Astrocyte (in vitro differentiated cells and primary cell): ENCODE measurements at regions not wholly inside any gene's neighbourhood (a gene's known extent, or its start where the extent isn't known, plus 50 kb on each side); places are given as distances from the start of the nearest gene placed in this dataset.

ENCODE experiments used
- DNase-seq: peaks from one replicate; pipeline ENCODE4 v3.0.0-alpha.2; 2010; ENCODE audit warnings: low read depth
- FAIRE-seq: peaks from 2 replicates; lab custom pipeline; 2011; peaks lifted over from hg19 to GRCh38; lab: Jason Lieb, UNC
- H2AFZ ChIP-seq: 2 replicates; pipeline ENCODE4 v1.6.0; 2012; ENCODE audit warnings: low read depth, low read length, inconsistent platforms
- H3K27ac ChIP-seq: 2 replicates; pipeline ENCODE4 v1.5.1; 2011; ENCODE audit warnings: low read depth, low read length, inconsistent platforms
- H3K27me3 ChIP-seq: 2 replicates; pipeline ENCODE4 v1.6.0; 2011; ENCODE audit warnings: low read length, inconsistent platforms; ENCODE audit not compliant: insufficient read depth
- H3K36me3 ChIP-seq: 2 replicates; pipeline ENCODE4 v1.5.1; 2011; ENCODE audit warnings: low read length, inconsistent platforms; ENCODE audit not compliant: insufficient read depth
- H3K4me1 ChIP-seq: 2 replicates; pipeline ENCODE4 v1.5.1; 2011; ENCODE audit warnings: low read length, inconsistent platforms; ENCODE audit not compliant: insufficient read depth
- H3K4me2 ChIP-seq: 2 replicates; pipeline ENCODE4 v1.6.0; 2012; ENCODE audit warnings: low read length, inconsistent platforms
- H3K4me3 ChIP-seq: 2 replicates; pipeline ENCODE4 v1.5.1; 2011; ENCODE audit warnings: low read depth, mild to moderate bottlenecking, low read length, inconsistent platforms; ENCODE audit not compliant: insufficient read depth
- H3K79me2 ChIP-seq: 2 replicates; pipeline ENCODE4 v1.6.0; 2012; ENCODE audit warnings: mild to moderate bottlenecking, low read length, inconsistent platforms; ENCODE audit not compliant: insufficient read depth
- H3K9ac ChIP-seq: 2 replicates; pipeline ENCODE4 v1.6.0; 2012; ENCODE audit warnings: mild to moderate bottlenecking, low read length, inconsistent platforms
- H3K9me3 ChIP-seq: 2 replicates; pipeline ENCODE4 v1.5.1; 2012; ENCODE audit warnings: low read depth, mild to moderate bottlenecking, low read length, inconsistent platforms; ENCODE audit not compliant: insufficient read depth
- H4K20me1 ChIP-seq: 2 replicates; pipeline ENCODE4 v1.6.0; 2012; ENCODE audit warnings: low read length, inconsistent platforms; ENCODE audit not compliant: insufficient read depth
- H3K27ac Mint-ChIP-seq: one replicate; pipeline ENCODE4 v1.8.0; 2021; ENCODE audit warnings: mild to moderate bottlenecking, mixed read lengths; ENCODE audit not compliant: unreplicated experiment
- H3K27me3 Mint-ChIP-seq: one replicate; pipeline ENCODE4 v1.8.0; 2021; ENCODE audit warnings: low read depth, mixed read lengths; ENCODE audit not compliant: unreplicated experiment
- H3K36me3 Mint-ChIP-seq: one replicate; pipeline ENCODE4 v1.8.0; 2021; ENCODE audit warnings: low read depth, mixed read lengths; ENCODE audit not compliant: unreplicated experiment
- H3K4me1 Mint-ChIP-seq: one replicate; pipeline ENCODE4 v1.8.0; 2021; ENCODE audit warnings: low read depth, mixed read lengths; ENCODE audit not compliant: unreplicated experiment
- H3K4me3 Mint-ChIP-seq: one replicate; pipeline ENCODE4 v1.8.0; 2021; ENCODE audit warnings: mild to moderate bottlenecking, moderate library complexity, mixed read lengths; ENCODE audit not compliant: unreplicated experiment
- H3K9me3 Mint-ChIP-seq: one replicate; pipeline ENCODE4 v1.8.0; 2021; ENCODE audit warnings: mild to moderate bottlenecking, mixed read lengths; ENCODE audit not compliant: unreplicated experiment
- CTCF ChIP-seq: IDR thresholded peaks from 2 replicates; pipeline ENCODE4 v1.5.1; 2011; ENCODE audit warnings: low read depth, mild to moderate bottlenecking, inconsistent platforms, low read length, moderate library complexity; ENCODE audit not compliant: insufficient read depth
- EZH2 ChIP-seq: IDR thresholded peaks from 2 replicates; pipeline ENCODE4 v1.6.1; 2012; ENCODE audit warnings: mild to moderate bottlenecking, low read length, inconsistent platforms; ENCODE audit not compliant: insufficient read depth

DNA sequence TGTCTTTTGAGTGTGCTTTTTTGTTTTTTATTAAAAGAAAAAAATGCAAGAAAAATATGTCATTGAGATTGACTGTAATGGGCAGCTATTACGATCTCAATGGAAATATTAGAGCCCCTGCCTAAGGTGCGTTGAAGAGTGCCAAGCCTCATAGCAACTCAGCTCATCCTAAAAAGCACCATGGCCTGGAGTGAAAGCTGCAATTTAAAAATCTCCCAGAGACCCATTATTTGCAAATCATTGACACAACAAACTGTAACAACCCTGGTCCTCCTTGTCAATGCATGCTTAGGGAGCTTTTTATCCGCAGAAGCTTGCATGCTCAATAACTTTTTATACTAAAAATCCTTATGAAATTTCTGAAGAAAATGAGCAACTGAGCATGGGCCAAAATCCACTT is 954.5 kb downstream of the ADGRL2 start:
- H4K20me1 ChIP-seq = no peaks in the 10 kb centered on the region
- no peak for TF ChIP-seq EZH2
- TF ChIP-seq CTCF = no peak
- no peak for DNase-seq
- no peak overlapping the region for H3K27ac ChIP-seq
- no peaks in the 10 kb centered on the region for H3K79me2 ChIP-seq
- no peaks in the 10 kb centered on the region for H3K27me3 ChIP-seq
- H3K4me1 ChIP-seq = no peaks in the 10 kb centered on the region
- no peaks in the 10 kb centered on the region for H3K9me3 ChIP-seq
- Mint-ChIP-seq H3K4me3 (no peak overlapping the region), H3K36me3 (no peaks in the 10 kb centered on the region), H3K4me1 (no peaks in the 10 kb centered on the region), H3K9me3 (no peaks in the 10 kb centered on the region), H3K27ac (no peak overlapping the region), H3K27me3 (no peaks in the 10 kb centered on the region)
- no peak for FAIRE-seq
- H3K36me3 ChIP-seq = no peaks in the 10 kb centered on the region
- H3K9ac ChIP-seq = no peak overlapping the region
- H2AFZ ChIP-seq = no peak overlapping the region
- no peak overlapping the region for H3K4me3 ChIP-seq
- H3K4me2 ChIP-seq = no peak overlapping the region

GRCh38 chr1:82752046-82752445 is 951.3 kb downstream of the ADGRL2 start:
- H3K4me1 ChIP-seq = no peaks in the 10 kb centered on the region
- no peak for DNase-seq
- no peaks in the 10 kb centered on the region for H3K79me2 ChIP-seq
- TF ChIP-seq CTCF (no peak), EZH2 (no peak)
- no peak overlapping the region for H3K4me2 ChIP-seq
- no peaks in the 10 kb centered on the region for H3K27me3 ChIP-seq
- no peak overlapping the region for H3K9ac ChIP-seq
- H3K36me3 Mint-ChIP-seq = no peaks in the 10 kb centered on the region
- H3K27me3 Mint-ChIP-seq = no peaks in the 10 kb centered on the region
- no peak overlapping the region for H2AFZ ChIP-seq
- no peaks in the 10 kb centered on the region for H3K9me3 ChIP-seq
- no peaks in the 10 kb centered on the region for H3K4me1 Mint-ChIP-seq
- H3K36me3 ChIP-seq = no peaks in the 10 kb centered on the region
- no peak overlapping the region for H3K4me3 Mint-ChIP-seq
- no peaks in the 10 kb centered on the region for H4K20me1 ChIP-seq
- no peak overlapping the region for H3K27ac ChIP-seq
- FAIRE-seq = no peak
- H3K9me3 Mint-ChIP-seq = no peaks in the 10 kb centered on the region
- H3K4me3 ChIP-seq = no peak overlapping the region
- H3K27ac Mint-ChIP-seq = no peak overlapping the region

- H3K4me2 ChIP-seq = no peak overlapping the region
- H3K9me3 Mint-ChIP-seq = peaks cover 12% of the 10 kb centered on the region
- DNase-seq (no peak), FAIRE-seq (no peak)
- no peaks in the 10 kb centered on the region for H3K9me3 ChIP-seq
- H3K27ac Mint-ChIP-seq = no peak overlapping the region
- no peak overlapping the region for H3K27ac ChIP-seq
- no peak overlapping the region for H3K4me3 Mint-ChIP-seq
- H2AFZ ChIP-seq = no peak overlapping the region
- no peak overlapping the region for H3K9ac ChIP-seq
- no peaks in the 10 kb centered on the region for H3K36me3 ChIP-seq
- H3K4me3 ChIP-seq = no peak overlapping the region
- H3K4me1 Mint-ChIP-seq = no peaks in the 10 kb centered on the region
- no peaks in the 10 kb centered on the region for H3K79me2 ChIP-seq
- H3K36me3 Mint-ChIP-seq = peaks cover 3% of the 10 kb centered on the region
- no peaks in the 10 kb centered on the region for H3K4me1 ChIP-seq
- no peaks in the 10 kb centered on the region for H3K27me3 Mint-ChIP-seq
- H3K27me3 ChIP-seq = no peaks in the 10 kb centered on the region
- TF ChIP-seq CTCF (no peak), EZH2 (no peak)
- H4K20me1 ChIP-seq = no peaks in the 10 kb centered on the region
These were observed 932.9 kb downstream of the ADGRL2 start for GRCh38 chr1:82733645-82734044.
